ENCODE measurements at regions not wholly inside any gene's neighbourhood (a gene's known extent, or its start where the extent isn't known, plus 50 kb on each side); places are given as distances from the start of the nearest gene placed in this dataset.
A peak's percentile ranks its signal among the peaks of the same experiment; 100 is the strongest.

GRCh38 chr5:137563301-137563645 lies 64.1 kb upstream of the SPOCK1 start:
- Histone ChIP-seq H3K9me3 (replicated peaks; ENCODE audit: control insufficient read depth, insufficient read depth, low read length) (no peaks in the 10 kb centered on the region), H3K4me1 (ENCODE audit: control insufficient read depth, extremely low read depth, insufficient read depth, low read length) (peaks cover 40% of the 10 kb centered on the region), H3K27me3 (ENCODE audit: control insufficient read depth in 2 of 2, insufficient read depth in 2 of 2, low read length in 2 of 2) (no peaks in the 10 kb centered on the region), H3K27ac (ENCODE audit: insufficient read depth, low read depth, low read length) (peak overlapping the region; percentile 83), H3K9me1 (replicated peaks; ENCODE audit: control insufficient read depth, extremely low read depth, insufficient read depth, low read length) (no peaks in the 10 kb centered on the region), H2AFZ (ENCODE audit: low read depth, low read length) (no peak overlapping the region), H3K79me2 (ENCODE audit: control insufficient read depth, insufficient read depth, low read length) (no peaks in the 10 kb centered on the region), H4K20me1 (replicated peaks; ENCODE audit: control insufficient read depth, extremely low read depth, insufficient read depth, low read length) (no peaks in the 10 kb centered on the region), H3K36me3 (ENCODE audit: control insufficient read depth in 2 of 2, extremely low read depth in 1 of 2, insufficient read depth in 2 of 2, low read length in 2 of 2) (no peaks in the 10 kb centered on the region), H3K9ac (replicated peaks; ENCODE audit: extremely low read depth, insufficient read depth, low read length) (peak overlapping the region; percentile 1), H3K4me3 (replicated peaks in 1 of 3; ENCODE audit: insufficient read depth in 1 of 3, low read depth in 1 of 3, low read length in 3 of 3) (no peak overlapping the region), H3K4me2 (ENCODE audit: insufficient read depth, low read length) (peak overlapping the region; percentile 74)
- FAIRE-seq (no peak), DNase-seq (ENCODE audit: low read depth, low spot score) (no peak)
- CTCF ChIA-PET = no interaction called here
- intact Hi-C loops (cut with micrococcal nuclease) = loop anchor here (1.0 to 5.0 kb wide), 5 partner anchors 13 to 241 kb away; partner anchors contain the start of genes HNRNPA0 and KLHL3
- no peak for TF ChIP-seq GATA2 (IDR thresholded peaks at IDR 0.05; ENCODE audit: insufficient read depth, insufficient read length, low read depth, low read length)
- TF ChIP-seq POLR2A (IDR thresholded peaks at IDR 0.05; ENCODE audit: low read depth, low read length) = no peak
- no peak for TF ChIP-seq JUN (IDR thresholded peaks at IDR 0.05; ENCODE audit: borderline replicate concordance, insufficient read depth, insufficient read length, low read depth)
- TF ChIP-seq POLR2AphosphoS5 (IDR thresholded peaks at IDR 0.05; ENCODE audit: insufficient read depth, low read depth, low read length) = no peak
- TF ChIP-seq, protein P1, sequence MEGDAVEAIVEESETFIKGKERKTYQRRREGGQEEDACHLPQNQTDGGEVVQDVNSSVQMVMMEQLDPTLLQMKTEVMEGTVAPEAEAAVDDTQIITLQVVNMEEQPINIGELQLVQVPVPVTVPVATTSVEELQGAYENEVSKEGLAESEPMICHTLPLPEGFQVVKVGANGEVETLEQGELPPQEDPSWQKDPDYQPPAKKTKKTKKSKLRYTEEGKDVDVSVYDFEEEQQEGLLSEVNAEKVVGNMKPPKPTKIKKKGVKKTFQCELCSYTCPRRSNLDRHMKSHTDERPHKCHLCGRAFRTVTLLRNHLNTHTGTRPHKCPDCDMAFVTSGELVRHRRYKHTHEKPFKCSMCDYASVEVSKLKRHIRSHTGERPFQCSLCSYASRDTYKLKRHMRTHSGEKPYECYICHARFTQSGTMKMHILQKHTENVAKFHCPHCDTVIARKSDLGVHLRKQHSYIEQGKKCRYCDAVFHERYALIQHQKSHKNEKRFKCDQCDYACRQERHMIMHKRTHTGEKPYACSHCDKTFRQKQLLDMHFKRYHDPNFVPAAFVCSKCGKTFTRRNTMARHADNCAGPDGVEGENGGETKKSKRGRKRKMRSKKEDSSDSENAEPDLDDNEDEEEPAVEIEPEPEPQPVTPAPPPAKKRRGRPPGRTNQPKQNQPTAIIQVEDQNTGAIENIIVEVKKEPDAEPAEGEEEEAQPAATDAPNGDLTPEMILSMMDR (IDR thresholded peaks at IDR 0.05; ENCODE audit: extremely low read depth in 1 of 2, insufficient read depth in 1 of 2, low read depth in 1 of 2, low read length in 2 of 2) = no peak
- TF ChIP-seq, protein P2, sequence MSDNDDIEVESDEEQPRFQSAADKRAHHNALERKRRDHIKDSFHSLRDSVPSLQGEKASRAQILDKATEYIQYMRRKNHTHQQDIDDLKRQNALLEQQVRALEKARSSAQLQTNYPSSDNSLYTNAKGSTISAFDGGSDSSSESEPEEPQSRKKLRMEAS (IDR thresholded peaks at IDR 0.05; ENCODE audit: insufficient read depth, insufficient read length) = no peak
- TF ChIP-seq FOS (IDR thresholded peaks at IDR 0.05; ENCODE audit: borderline replicate concordance, insufficient read depth, low read length) = no peak
- no peak for TF ChIP-seq MYC (IDR thresholded peaks at IDR 0.05; ENCODE audit: low read depth, low read length)
- TF ChIP-seq EZH2 (IDR thresholded peaks at IDR 0.05; ENCODE audit: borderline replicate concordance, low read depth, low read length, severe bottlenecking) = no peak
- TSS peak; percentile 69 for BruUV-seq (replicated peaks)
- dilution Hi-C loops (cut with MboI; ENCODE audit: extremely low pct_ligation_motif_present, low sequenced_read_pairs) = no loop called here
- POLR2A ChIA-PET = no interaction called here

Data from endothelial cell of umbilical vein (primary cell).